Thoracic aorta (tissue), 2 donors: ENCODE measurements at regions not wholly inside any gene's neighbourhood (a gene's known extent, or its start where the extent isn't known, plus 50 kb on each side); places are given as distances from the start of the nearest gene placed in this dataset.
"Not testable (repeated sequence)": the region's sequence is repeated elsewhere in the genome, so short reads cannot be mapped to it uniquely, and the experiment has no call there.

Experiments used
- ATAC-seq: fragments of 150-250 bp; one replicate; pipeline ENCODE4 v1.8.0; 2017; ENCODE audit warnings: low read depth; ENCODE audit not compliant: insufficient number of reproducible peaks, low FRiP score
- DNase-seq: peaks from one replicate; pipeline ENCODE4 v3.0.0-alpha.2; 2020; ENCODE audit warnings: low spot score
- H3K27ac ChIP-seq, 2 donors: fragments of 200-600 bp; sonication (generic); 1 replicate in 1 of 2; 2 replicates in 1 of 2; pipeline ENCODE4 v1.5.1; 2016; ENCODE audit warnings: mild to moderate bottlenecking in 2 of 2, moderate library complexity in 2 of 2
- H3K27me3 ChIP-seq: fragments of 200-600 bp; sonication (generic); replicated peaks from 2 replicates; pipeline ENCODE4 v1.6.0; 2016; ENCODE audit warnings: mild to moderate bottlenecking; ENCODE audit not compliant: insufficient read depth
- H3K36me3 ChIP-seq: fragments of 200-600 bp; sonication (generic); one replicate; pipeline ENCODE4 v1.5.1; 2016
- H3K4me1 ChIP-seq, 2 donors: fragments of 200-600 bp; sonication (generic); 1 replicate in 1 of 2; 2 replicates in 1 of 2; pipeline versions ENCODE4 v1.5.1 to v1.6.0; 2016; ENCODE audit warnings: low read depth in 2 of 2, mild to moderate bottlenecking in 1 of 2; ENCODE audit not compliant: control insufficient read depth in 1 of 2
- H3K4me3 ChIP-seq: fragments of 200-600 bp; sonication (generic); 2 replicates; pipeline ENCODE4 v1.5.1; 2016; ENCODE audit warnings: mild to moderate bottlenecking
- H3K9me3 ChIP-seq: fragments of 200-600 bp; sonication (generic); 2 replicates; pipeline ENCODE4 v1.5.1; 2016

- H3K4me1 ChIP-seq, H3K27me3 ChIP-seq, H3K9me3 ChIP-seq, H3K27ac ChIP-seq, H3K36me3 ChIP-seq, ATAC-seq, DNase-seq, H3K4me3 ChIP-seq: not testable (repeated sequence)
Observed at GRCh38 chr2:89874810-89875595, 1183.5 kb downstream of the RPIA start.

- H3K27me3 ChIP-seq, ATAC-seq, H3K36me3 ChIP-seq, H3K27ac ChIP-seq, H3K4me3 ChIP-seq, DNase-seq, H3K9me3 ChIP-seq, H3K4me1 ChIP-seq: not testable (repeated sequence)
Observed at GRCh38 chr2:89876445-89876844, 1185.0 kb downstream of the RPIA start.

- not testable (repeated sequence) for H3K36me3 ChIP-seq, H3K4me3 ChIP-seq, DNase-seq, H3K27me3 ChIP-seq, H3K27ac ChIP-seq, H3K9me3 ChIP-seq, ATAC-seq, H3K4me1 ChIP-seq
Observed at GRCh38 chr2:89876878-89877277, 1185.4 kb downstream of the RPIA start.

GRCh38 chr2:89882880-89883279 is 1191.4 kb downstream of the RPIA start:
- H3K4me3 ChIP-seq, H3K27ac ChIP-seq, H3K9me3 ChIP-seq, H3K27me3 ChIP-seq, H3K4me1 ChIP-seq, ATAC-seq, H3K36me3 ChIP-seq, DNase-seq: not testable (repeated sequence)

GRCh38 chr2:89883624-89884023 is 1192.2 kb downstream of the RPIA start:
- H3K27me3 ChIP-seq, H3K36me3 ChIP-seq, DNase-seq, H3K9me3 ChIP-seq, ATAC-seq, H3K4me3 ChIP-seq, H3K4me1 ChIP-seq, H3K27ac ChIP-seq: not testable (repeated sequence)

GRCh38 chr2:89885071-89885470 is 1193.6 kb downstream of the RPIA start:
- H3K27me3 ChIP-seq, H3K9me3 ChIP-seq, H3K36me3 ChIP-seq, H3K27ac ChIP-seq, DNase-seq, H3K4me1 ChIP-seq, ATAC-seq, H3K4me3 ChIP-seq: not testable (repeated sequence)

- not testable (repeated sequence) for H3K9me3 ChIP-seq, H3K36me3 ChIP-seq, DNase-seq, H3K4me1 ChIP-seq, H3K27ac ChIP-seq, ATAC-seq, H3K4me3 ChIP-seq, H3K27me3 ChIP-seq
Observed at GRCh38 chr2:89888693-89889092, 1197.2 kb downstream of the RPIA start.

GRCh38 chr2:89890185-89890773 is 1198.8 kb downstream of the RPIA start:
- not testable (repeated sequence) for ATAC-seq, H3K36me3 ChIP-seq, DNase-seq, H3K27me3 ChIP-seq, H3K9me3 ChIP-seq, H3K27ac ChIP-seq, H3K4me1 ChIP-seq, H3K4me3 ChIP-seq

- not testable (repeated sequence) for H3K36me3 ChIP-seq, ATAC-seq, H3K27me3 ChIP-seq, H3K27ac ChIP-seq, H3K4me3 ChIP-seq, H3K4me1 ChIP-seq, H3K9me3 ChIP-seq, DNase-seq
Observed at GRCh38 chr2:89894988-89895387, 1203.5 kb downstream of the RPIA start.

GRCh38 chr2:89895629-89896028 is 1204.2 kb downstream of the RPIA start:
- not testable (repeated sequence) for H3K27me3 ChIP-seq, H3K36me3 ChIP-seq, H3K9me3 ChIP-seq, H3K4me3 ChIP-seq, DNase-seq, H3K4me1 ChIP-seq, ATAC-seq, H3K27ac ChIP-seq

GRCh38 chr2:89927018-89927417 is 1235.5 kb downstream of the RPIA start:
- H3K36me3 ChIP-seq, H3K4me3 ChIP-seq, DNase-seq, H3K9me3 ChIP-seq, H3K27ac ChIP-seq, H3K4me1 ChIP-seq, ATAC-seq, H3K27me3 ChIP-seq: not testable (repeated sequence)

GRCh38 chr2:89935436-89935835 is 1244.0 kb downstream of the RPIA start:
- not testable (repeated sequence) for H3K9me3 ChIP-seq, H3K4me3 ChIP-seq, H3K4me1 ChIP-seq, DNase-seq, H3K27me3 ChIP-seq, H3K27ac ChIP-seq, ATAC-seq, H3K36me3 ChIP-seq

- H3K27ac ChIP-seq, H3K4me3 ChIP-seq, DNase-seq, ATAC-seq, H3K4me1 ChIP-seq, H3K9me3 ChIP-seq, H3K27me3 ChIP-seq, H3K36me3 ChIP-seq: not testable (repeated sequence)
Observed at GRCh38 chr2:89936011-89936410, 1244.5 kb downstream of the RPIA start.
